ENCODE measurements at regions not wholly inside any gene's neighbourhood (a gene's known extent, or its start where the extent isn't known, plus 50 kb on each side); places are given as distances from the start of the nearest gene placed in this dataset.

GRCh38 chr6:159529934-159530333 is 163.1 kb downstream of the SOD2 start:
- Mint-ChIP-seq H3K4me1 (peaks cover 11% of the 10 kb centered on the region), H3K4me3 (no peak overlapping the region), H3K36me3 (no peaks in the 10 kb centered on the region), H3K9me3 (no peaks in the 10 kb centered on the region), H3K27me3 (ENCODE audit: low read depth in 3 of 3) (peaks cover 0 to 6% (median 3%) of the 10 kb centered on the region in 3 donors), H3K27ac (no peak overlapping the region)
- Histone ChIP-seq H3K9me3 (replicated peaks in 1 of 2; ENCODE audit: control insufficient read depth in 1 of 2, insufficient read depth in 1 of 2, low read length in 2 of 2) (no peaks in the 10 kb centered on the region), H3K79me2 (ENCODE audit: insufficient read depth, low read length) (no peaks in the 10 kb centered on the region), H3K4me2 (replicated peaks; ENCODE audit: extremely low read depth, low read length, poor library complexity, severe bottlenecking) (no peak overlapping the region), H3K36me3 (replicated peaks in 1 of 2; ENCODE audit: control insufficient read depth in 1 of 2, insufficient read depth in 2 of 2, low read length in 2 of 2) (no peaks in the 10 kb centered on the region), H3K4me1 (ENCODE audit: control insufficient read depth in 1 of 2, insufficient read depth in 2 of 2, low read length in 2 of 2) (no peaks in the 10 kb centered on the region), H2AFZ (ENCODE audit: insufficient read depth, low read depth, low read length, poor library complexity, severe bottlenecking) (no peak overlapping the region), H4K20me1 (ENCODE audit: insufficient read depth, low read length) (no peaks in the 10 kb centered on the region), H3K4me3 (replicated peaks in 1 of 3; ENCODE audit: low read depth in 2 of 3, low read length in 3 of 3) (no peak overlapping the region), H3K27me3 (ENCODE audit: control insufficient read depth in 2 of 2, insufficient read depth in 2 of 2, low read length in 2 of 2) (no peaks in the 10 kb centered on the region), H3K9ac (ENCODE audit: insufficient read depth, low read length, poor library complexity, severe bottlenecking) (no peak overlapping the region), H3K27ac (ENCODE audit: low read depth in 1 of 2, low read length in 2 of 2) (no peak overlapping the region)
- intact Hi-C loops (cut with micrococcal nuclease): no loop called here
- no peak for DNase-seq
- WGBS (ENCODE audit: insufficient coverage): 94% methylated on average over 6 of the region's 7 CpGs
- TF ChIP-seq CTCF (IDR thresholded peaks at IDR 0.05): no peak

- intact Hi-C loops (cut with micrococcal nuclease): no loop called here
- Histone ChIP-seq H3K4me3 (replicated peaks in 1 of 3; ENCODE audit: low read depth in 2 of 3, low read length in 3 of 3) (no peak overlapping the region), H3K4me1 (ENCODE audit: control insufficient read depth in 1 of 2, insufficient read depth in 2 of 2, low read length in 2 of 2) (no peaks in the 10 kb centered on the region), H3K9me3 (replicated peaks in 1 of 2; ENCODE audit: control insufficient read depth in 1 of 2, insufficient read depth in 1 of 2, low read length in 2 of 2) (no peaks in the 10 kb centered on the region), H3K4me2 (replicated peaks; ENCODE audit: extremely low read depth, low read length, poor library complexity, severe bottlenecking) (no peak overlapping the region), H3K27ac (ENCODE audit: low read depth in 1 of 2, low read length in 2 of 2) (no peak overlapping the region), H3K27me3 (ENCODE audit: control insufficient read depth in 2 of 2, insufficient read depth in 2 of 2, low read length in 2 of 2) (no peaks in the 10 kb centered on the region), H3K79me2 (ENCODE audit: insufficient read depth, low read length) (no peaks in the 10 kb centered on the region), H3K36me3 (replicated peaks in 1 of 2; ENCODE audit: control insufficient read depth in 1 of 2, insufficient read depth in 2 of 2, low read length in 2 of 2) (no peaks in the 10 kb centered on the region), H2AFZ (ENCODE audit: insufficient read depth, low read depth, low read length, poor library complexity, severe bottlenecking) (no peak overlapping the region), H4K20me1 (ENCODE audit: insufficient read depth, low read length) (no peaks in the 10 kb centered on the region), H3K9ac (ENCODE audit: insufficient read depth, low read length, poor library complexity, severe bottlenecking) (no peak overlapping the region)
- Mint-ChIP-seq H3K4me3 (no peak overlapping the region), H3K27ac (no peak overlapping the region), H3K9me3 (no peaks in the 10 kb centered on the region), H3K27me3 (ENCODE audit: low read depth in 3 of 3) (peaks cover 5 to 7% (median 6%) of the 10 kb centered on the region in 3 donors), H3K36me3 (no peaks in the 10 kb centered on the region), H3K4me1 (peaks cover 11% of the 10 kb centered on the region)
- TF ChIP-seq CTCF (IDR thresholded peaks at IDR 0.05): no peak
- no CpG with 5 or more reads among the region's 1 CpG for WGBS (ENCODE audit: insufficient coverage)
- no peak for DNase-seq
Measured at GRCh38 chr6:159527351-159527750, 165.7 kb downstream of the SOD2 start.

All from CD14-positive monocyte (primary cell).